Loucy (cell line): ENCODE measurements at regions not wholly inside any gene's neighbourhood (a gene's known extent, or its start where the extent isn't known, plus 50 kb on each side); places are given as distances from the start of the nearest gene placed in this dataset.

ENCODE experiments used
- H2AFZ ChIP-seq: fragments of 200-600 bp; sonication (generic); 2 replicates; pipeline ENCODE4 v1.6.0; 2016; ENCODE audit warnings: antibody characterized with exemption, mild to moderate bottlenecking, low read length, moderate library complexity
- H3F3A ChIP-seq: fragments of 200-600 bp; 2 replicates; pipeline ENCODE4 v1.6.0; 2016; ENCODE audit warnings: antibody characterized with exemption, low read depth, mild to moderate bottlenecking
- H3K27me3 ChIP-seq: fragments of 200-600 bp; sonication (generic); 2 replicates; pipeline ENCODE4 v1.6.1; 2014; ENCODE audit warnings: low read length, mild to moderate bottlenecking; ENCODE audit not compliant: insufficient read depth, poor library complexity, severe bottlenecking
- H3K36me3 ChIP-seq: fragments of 200-600 bp; sonication (generic); 2 replicates; pipeline ENCODE4 v1.6.1; 2016; ENCODE audit warnings: low read length; ENCODE audit not compliant: insufficient read depth
- H3K4me1 ChIP-seq: fragments of 200-600 bp; sonication (generic); 2 replicates; pipeline ENCODE4 v1.5.1; 2014; ENCODE audit warnings: low read length, mild to moderate bottlenecking; ENCODE audit not compliant: insufficient read depth, poor library complexity, severe bottlenecking
- H3K4me2 ChIP-seq: fragments of 200-600 bp; sonication (generic); 2 replicates; pipeline ENCODE4 v1.6.0; 2014; ENCODE audit warnings: antibody characterized with exemption, low read length, low read depth, mild to moderate bottlenecking; ENCODE audit not compliant: poor library complexity, severe bottlenecking
- H3K4me3 ChIP-seq: fragments of 200-600 bp; sonication (generic); 2 replicates; pipeline ENCODE4 v1.5.1; 2014; ENCODE audit warnings: low read length, mild to moderate bottlenecking, mixed read lengths; ENCODE audit not compliant: poor library complexity, severe bottlenecking
- H3K79me2 ChIP-seq: fragments of 200-600 bp; sonication (generic); 2 replicates; pipeline ENCODE4 v1.6.1; 2014; ENCODE audit warnings: low read length; ENCODE audit not compliant: insufficient read depth
- H3K9ac ChIP-seq: fragments of 200-600 bp; sonication (generic); 2 replicates; pipeline ENCODE4 v1.6.0; 2014; ENCODE audit warnings: mild to moderate bottlenecking, low read depth, low read length, moderate library complexity; ENCODE audit not compliant: poor library complexity, severe bottlenecking
- H3K9me2 ChIP-seq: fragments of 200-600 bp; sonication (generic); replicated peaks from 2 replicates; pipeline ENCODE4 v1.6.1; 2016; ENCODE audit warnings: low read depth, low read length, mixed read lengths
- H3K9me3 ChIP-seq: fragments of 200-600 bp; sonication (generic); 2 replicates; pipeline ENCODE4 v1.6.1; 2014; ENCODE audit warnings: mild to moderate bottlenecking, antibody characterized with exemption, low read length, low read depth; ENCODE audit not compliant: insufficient read depth
- H4K20me1 ChIP-seq: fragments of 200-600 bp; sonication (generic); 2 replicates; pipeline ENCODE4 v1.6.0; 2014; ENCODE audit warnings: antibody characterized with exemption, low read length, mild to moderate bottlenecking; ENCODE audit not compliant: insufficient read depth, poor library complexity, severe bottlenecking
- CTCF ChIP-seq: fragments of 200-600 bp; sonication (generic); conservative IDR thresholded peaks from 2 replicates; pipeline ENCODE4 v1.5.1; 2014; ENCODE audit warnings: mild to moderate bottlenecking, antibody characterized with exemption, low read length
- EZH2phosphoT487 ChIP-seq: fragments of 200-600 bp; IDR thresholded peaks from 2 replicates; pipeline ENCODE4 v1.6.1; 2018; ENCODE audit warnings: antibody characterized with exemption, mild to moderate bottlenecking, moderate library complexity, borderline replicate concordance

- Histone ChIP-seq H3K4me2 (no peak overlapping the region), H3F3A (no peaks in the 10 kb centered on the region), H4K20me1 (no peaks in the 10 kb centered on the region), H3K4me1 (no peaks in the 10 kb centered on the region), H3K4me3 (no peak overlapping the region), H3K27me3 (no peaks in the 10 kb centered on the region), H3K9me2 (no peaks in the 10 kb centered on the region; the same call in 1 of the 2 replicates), H3K36me3 (no peaks in the 10 kb centered on the region), H3K9me3 (no peaks in the 10 kb centered on the region), H3K79me2 (no peaks in the 10 kb centered on the region), H3K9ac (no peak overlapping the region), H2AFZ (no peak overlapping the region)
- TF ChIP-seq EZH2phosphoT487 = no peak
Observed at GRCh38 chr2:19569300-19569791, 210.9 kb upstream of the OSR1 start.

DNA sequence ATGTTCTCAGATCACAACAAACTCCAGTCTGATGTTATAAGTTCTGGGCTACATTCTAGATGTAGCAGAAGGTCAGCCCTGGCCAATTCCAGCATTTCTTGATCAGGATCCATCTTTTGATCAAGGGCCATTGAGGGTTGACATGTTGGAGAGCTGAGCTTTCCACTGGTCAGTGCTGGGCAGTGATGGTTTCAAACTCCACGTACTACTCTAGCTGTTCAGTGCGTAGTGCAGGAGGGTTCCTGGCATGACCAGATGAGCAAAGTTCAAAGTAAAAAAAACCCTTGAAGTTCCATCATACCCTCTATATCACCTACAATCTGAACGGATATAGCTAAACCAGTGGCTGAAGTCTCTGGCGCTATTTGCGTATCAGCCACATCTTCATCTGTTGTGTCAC is 210.4 kb upstream of the OSR1 start:
- Histone ChIP-seq H2AFZ (no peak overlapping the region), H3K9ac (no peak overlapping the region), H3K4me3 (no peak overlapping the region), H3K9me3 (no peaks in the 10 kb centered on the region), H3K9me2 (no peaks in the 10 kb centered on the region; the same call in 1 of the 2 replicates), H3K4me1 (no peaks in the 10 kb centered on the region), H3K4me2 (no peak overlapping the region), H3K36me3 (no peaks in the 10 kb centered on the region), H3K79me2 (no peaks in the 10 kb centered on the region), H3K27me3 (no peaks in the 10 kb centered on the region), H3F3A (no peaks in the 10 kb centered on the region), H4K20me1 (no peaks in the 10 kb centered on the region)
- TF ChIP-seq CTCF (no peak), EZH2phosphoT487 (no peak)

DNA sequence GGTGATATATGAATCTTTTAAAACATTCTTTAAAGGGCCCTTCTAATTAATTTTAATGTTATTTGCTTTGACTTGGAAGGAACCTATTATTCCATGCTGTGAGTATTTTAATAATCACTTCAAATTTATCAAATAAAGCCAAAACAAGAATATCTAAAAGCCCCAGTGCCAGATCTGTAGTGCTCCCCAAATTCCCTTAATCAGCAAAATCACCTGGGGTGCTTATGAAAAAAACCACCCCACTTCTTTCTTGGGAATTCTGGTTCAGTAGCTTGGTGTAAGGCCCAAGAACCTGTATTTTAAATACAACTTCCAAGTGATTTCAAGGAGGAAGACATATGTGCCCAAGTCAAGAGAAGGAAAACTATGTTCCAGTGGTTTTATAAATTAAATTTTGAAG is 202.4 kb upstream of the OSR1 start:
- no peaks in the 10 kb centered on the region for H3K79me2 ChIP-seq
- H3K9ac ChIP-seq = no peak overlapping the region
- H2AFZ ChIP-seq = no peak overlapping the region
- no peaks in the 10 kb centered on the region for H4K20me1 ChIP-seq
- H3K36me3 ChIP-seq = no peaks in the 10 kb centered on the region
- no peak overlapping the region for H3K4me3 ChIP-seq
- H3K4me2 ChIP-seq = no peak overlapping the region
- no peaks in the 10 kb centered on the region for H3K27me3 ChIP-seq
- H3K9me3 ChIP-seq = no peaks in the 10 kb centered on the region
- no peaks in the 10 kb centered on the region for H3F3A ChIP-seq
- no peaks in the 10 kb centered on the region for H3K4me1 ChIP-seq
- TF ChIP-seq EZH2phosphoT487 (no peak), CTCF (no peak)
- H3K9me2 ChIP-seq = no peaks in the 10 kb centered on the region

- no peaks in the 10 kb centered on the region for H3K9me3 ChIP-seq
- H3K4me2 ChIP-seq = peak overlapping the region; percentile 16
- H3K27me3 ChIP-seq = no peaks in the 10 kb centered on the region
- no peaks in the 10 kb centered on the region for H3K36me3 ChIP-seq
- H3K4me3 ChIP-seq = no peak overlapping the region
- no peak overlapping the region for H3K9ac ChIP-seq
- no peaks in the 10 kb centered on the region for H3K79me2 ChIP-seq
- no peak overlapping the region; the same call in 1 of the 2 replicates for H2AFZ ChIP-seq
- H4K20me1 ChIP-seq = no peaks in the 10 kb centered on the region
- H3K9me2 ChIP-seq = no peaks in the 10 kb centered on the region
- no peaks in the 10 kb centered on the region for H3F3A ChIP-seq
- no peaks in the 10 kb centered on the region for H3K4me1 ChIP-seq
- TF ChIP-seq CTCF = no peak
- TF ChIP-seq EZH2phosphoT487 = no peak
Observed at GRCh38 chr2:19559596-19560240, 201.3 kb upstream of the OSR1 start.
